22Rv1 (cell line): ENCODE measurements at regions not wholly inside any gene's neighbourhood (a gene's known extent, or its start where the extent isn't known, plus 50 kb on each side); places are given as distances from the start of the nearest gene placed in this dataset.

Source experiments
- H3K27ac ChIP-seq: fragments of 450-650 bp; 2 replicates; pipeline ENCODE4 v1.5.1; 2017
- CTCF ChIP-seq: fragments of 450-650 bp; IDR thresholded peaks from 2 replicates; pipeline ENCODE4 v1.5.1; 2017; ENCODE audit warnings: mild to moderate bottlenecking
- ZFX ChIP-seq: fragments of 450-650 bp; IDR thresholded peaks from 2 replicates; pipeline ENCODE4 v1.6.1; 2017; ENCODE audit warnings: antibody characterized with exemption, borderline replicate concordance

- H3K27ac ChIP-seq, result no peak overlapping the region
- TF ChIP-seq ZFX (no peak), CTCF (no peak)
Measured at GRCh38 chr9:96130970-96131369, 171.0 kb downstream of the HSD17B3 start.

- TF ChIP-seq CTCF, result no peak
- no peak for TF ChIP-seq ZFX
- H3K27ac ChIP-seq, result no peak overlapping the region
Measured at GRCh38 chr9:96129747-96130146, 172.2 kb downstream of the HSD17B3 start.

GRCh38 chr9:96128880-96129279 lies 173.1 kb downstream of the HSD17B3 start:
- H3K27ac ChIP-seq, result no peak overlapping the region
- TF ChIP-seq ZFX (no peak), CTCF (no peak)

GRCh38 chr9:96126321-96126881 lies 175.6 kb downstream of the HSD17B3 start:
- no peak overlapping the region for H3K27ac ChIP-seq
- no peak for TF ChIP-seq ZFX
- no peak for TF ChIP-seq CTCF

- no peak overlapping the region for H3K27ac ChIP-seq
- TF ChIP-seq ZFX (no peak), CTCF (no peak)
Measured at GRCh38 chr9:96125624-96126023, 176.4 kb downstream of the HSD17B3 start.

GRCh38 chr9:96122751-96123150 lies 179.2 kb downstream of the HSD17B3 start:
- TF ChIP-seq CTCF (no peak), ZFX (no peak)
- no peak overlapping the region for H3K27ac ChIP-seq

GRCh38 chr9:96122282-96122681 lies 179.7 kb downstream of the HSD17B3 start:
- TF ChIP-seq ZFX (no peak), CTCF (no peak)
- no peak overlapping the region for H3K27ac ChIP-seq
